Breast epithelium (tissue), 4 donors: ENCODE measurements at regions not wholly inside any gene's neighbourhood (a gene's known extent, or its start where the extent isn't known, plus 50 kb on each side); places are given as distances from the start of the nearest gene placed in this dataset.

Experiments
- DNase-seq, 2 donors: peaks; one replicate each; pipeline ENCODE4 v3.0.0-alpha.2; 2019; ENCODE audit warnings: low spot score in 2 of 2
- H3K27ac ChIP-seq, 2 donors: fragments of 200-600 bp; sonication (generic) in 1 of 2; one replicate each; pipeline ENCODE4 v1.5.1; 2016 to 2019; ENCODE audit warnings: mild to moderate bottlenecking in 1 of 2
- H3K27me3 ChIP-seq, 2 donors: fragments of 200-600 bp; sonication (generic) in 1 of 2; one replicate each; pipeline versions ENCODE4 v1.5.1 to v1.6.0; 2017 to 2019; ENCODE audit warnings: control low read depth in 1 of 2, mild to moderate bottlenecking in 1 of 2
- H3K36me3 ChIP-seq: fragments of 200-600 bp; one replicate; pipeline ENCODE4 v1.5.1; 2019
- H3K4me1 ChIP-seq, 2 donors: fragments of 200-600 bp; sonication (generic); one replicate each; pipeline ENCODE4 v1.5.1; 2016 to 2019; ENCODE audit warnings: control low read depth in 1 of 2
- H3K4me3 ChIP-seq, 3 donors: fragments of 200-600 bp; sonication (generic); 1 replicate in 2 of 3; 2 replicates in 1 of 3; pipeline ENCODE4 v1.5.1; 2016 to 2019; ENCODE audit warnings: mild to moderate bottlenecking in 3 of 3, moderate library complexity in 2 of 3
- H3K9me3 ChIP-seq, 2 donors: fragments of 200-600 bp; sonication (generic) in 1 of 2; one replicate each; pipeline ENCODE4 v1.5.1; 2016 to 2019; ENCODE audit warnings: control low read depth in 1 of 2
- POLR2A ChIP-seq: fragments of 450-650 bp; IDR thresholded peaks from one replicate; pipeline ENCODE4 v1.6.1; 2016; ENCODE audit warnings: antibody characterized with exemption, mild to moderate bottlenecking, moderate library complexity
- POLR2AphosphoS5 ChIP-seq, 3 donors: sonication (generic); formaldehyde crosslinking; IDR thresholded peaks; one replicate each; pipeline ENCODE4 v1.6.1; 2017; ENCODE audit warnings: antibody characterized with exemption in 3 of 3
- intact Hi-C: fragments of 100-400 bp; cut with DNase I; formaldehyde crosslinking; loops from one replicate; pipeline ENCODE4 v1.15.1; 2023; ENCODE audit warnings: low total_unique reads
- TF ChIP-seq, protein P1 (sequence below), 3 donors: fragments of 450-650 bp; IDR thresholded peaks; one replicate each; pipeline ENCODE4 v1.5.1; 2016 to 2017; ENCODE audit warnings: antibody characterized with exemption in 3 of 3, mild to moderate bottlenecking in 3 of 3, moderate library complexity in 3 of 3

DNA sequence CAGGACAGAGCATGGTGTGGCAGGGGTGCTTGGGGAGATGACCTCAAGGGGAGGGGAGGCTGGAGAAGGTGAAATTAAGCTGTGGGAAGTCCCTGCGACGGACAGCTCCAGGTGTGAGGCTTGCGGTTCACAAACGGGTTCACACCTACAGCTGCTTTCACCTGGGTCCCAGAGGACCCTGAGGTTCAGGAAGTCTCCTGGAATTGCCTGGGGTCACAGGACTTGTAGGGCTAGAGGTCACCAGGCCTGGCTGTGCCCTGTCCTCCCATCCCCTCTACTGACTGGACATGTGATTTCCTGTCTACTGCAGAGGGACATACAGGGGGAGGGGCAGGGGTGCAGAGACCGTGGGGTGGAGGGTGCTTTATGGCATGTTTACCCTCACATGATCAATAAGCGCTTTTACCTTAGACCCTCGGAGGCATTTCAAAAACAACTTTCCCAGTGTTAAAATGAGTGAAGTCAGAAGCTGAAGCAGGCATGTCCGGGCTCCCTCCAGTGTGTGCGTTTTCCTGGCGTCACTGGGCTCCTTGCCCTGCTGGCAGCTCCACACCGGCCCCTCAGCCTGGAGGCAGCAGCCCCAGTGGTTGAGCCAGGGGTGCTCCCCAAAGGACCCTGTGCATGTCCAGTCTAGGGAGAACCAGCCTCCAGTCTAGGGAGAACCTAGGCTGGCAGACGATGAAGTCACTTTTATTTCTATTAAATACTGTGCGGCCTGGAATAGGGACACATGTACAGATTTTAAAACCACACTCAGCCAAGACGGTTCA lies 66.6 kb upstream of the IGFBP3 start:
- Histone ChIP-seq H3K4me3 (no peak overlapping the region), H3K36me3 (no peaks in the 10 kb centered on the region), H3K4me1 (peaks cover 0 to 8% of the 10 kb centered on the region in 2 donors), H3K27ac (no peak overlapping the region), H3K9me3 (no peaks in the 10 kb centered on the region), H3K27me3 (no peaks in the 10 kb centered on the region)
- intact Hi-C loops: no loop called here
- no peak for DNase-seq
- TF ChIP-seq, protein P1, sequence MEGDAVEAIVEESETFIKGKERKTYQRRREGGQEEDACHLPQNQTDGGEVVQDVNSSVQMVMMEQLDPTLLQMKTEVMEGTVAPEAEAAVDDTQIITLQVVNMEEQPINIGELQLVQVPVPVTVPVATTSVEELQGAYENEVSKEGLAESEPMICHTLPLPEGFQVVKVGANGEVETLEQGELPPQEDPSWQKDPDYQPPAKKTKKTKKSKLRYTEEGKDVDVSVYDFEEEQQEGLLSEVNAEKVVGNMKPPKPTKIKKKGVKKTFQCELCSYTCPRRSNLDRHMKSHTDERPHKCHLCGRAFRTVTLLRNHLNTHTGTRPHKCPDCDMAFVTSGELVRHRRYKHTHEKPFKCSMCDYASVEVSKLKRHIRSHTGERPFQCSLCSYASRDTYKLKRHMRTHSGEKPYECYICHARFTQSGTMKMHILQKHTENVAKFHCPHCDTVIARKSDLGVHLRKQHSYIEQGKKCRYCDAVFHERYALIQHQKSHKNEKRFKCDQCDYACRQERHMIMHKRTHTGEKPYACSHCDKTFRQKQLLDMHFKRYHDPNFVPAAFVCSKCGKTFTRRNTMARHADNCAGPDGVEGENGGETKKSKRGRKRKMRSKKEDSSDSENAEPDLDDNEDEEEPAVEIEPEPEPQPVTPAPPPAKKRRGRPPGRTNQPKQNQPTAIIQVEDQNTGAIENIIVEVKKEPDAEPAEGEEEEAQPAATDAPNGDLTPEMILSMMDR (IDR thresholded peaks at IDR 0.05): no peak
- no peak for TF ChIP-seq POLR2A

DNA sequence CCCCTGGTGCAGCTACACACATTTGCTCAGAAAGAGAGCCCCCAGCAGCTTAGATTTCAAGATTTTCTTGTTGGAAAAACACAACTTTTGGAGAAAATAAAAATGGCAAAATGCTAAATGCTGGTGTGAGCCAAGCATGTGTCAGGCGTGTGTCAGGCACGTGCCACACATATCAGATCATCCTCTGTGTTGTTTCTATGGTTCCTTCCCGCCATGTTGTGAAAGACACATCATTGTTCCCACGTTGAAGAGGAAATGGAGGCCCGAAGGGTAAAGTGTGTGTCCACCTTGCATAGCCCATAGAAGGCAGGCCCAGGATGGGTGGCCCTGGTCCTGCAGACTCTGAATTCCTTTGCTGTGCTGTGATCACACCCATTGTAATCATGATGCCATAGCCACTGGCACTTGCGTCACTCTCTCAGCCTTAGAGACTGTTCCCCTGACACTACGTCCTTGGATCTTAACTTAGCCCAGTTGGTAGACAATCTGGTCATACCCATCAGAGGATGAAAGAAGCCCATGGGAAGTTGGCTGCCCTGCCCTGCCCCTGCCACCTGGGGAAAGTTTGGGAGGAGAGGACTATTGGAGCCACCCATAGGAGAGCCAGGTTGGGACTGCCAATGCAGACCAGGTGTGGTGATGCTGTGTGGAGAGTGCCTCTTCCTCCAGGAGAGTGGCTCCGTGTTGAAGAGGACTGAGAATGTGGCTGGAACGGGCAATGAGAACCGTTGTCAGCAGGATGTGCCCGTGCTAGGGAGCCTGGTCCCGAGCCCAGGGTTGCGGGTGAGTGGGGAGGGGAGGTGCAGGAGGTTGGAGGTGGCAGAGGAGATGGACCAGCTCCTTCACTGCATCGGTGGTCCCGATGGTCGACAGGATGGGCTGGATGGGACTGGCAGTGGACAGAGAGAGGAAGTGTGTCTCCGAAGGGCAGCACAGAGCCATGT lies 65.6 kb upstream of the IGFBP3 start:
- intact Hi-C loops: no loop called here
- TF ChIP-seq POLR2A (no peak), POLR2AphosphoS5 (IDR thresholded peaks at IDR 0.05) (no peak)
- TF ChIP-seq, protein P1 (IDR thresholded peaks at IDR 0.05): no peak
- peaks cover 0 to 2% of the 10 kb centered on the region in 2 donors for H3K9me3 ChIP-seq
- no peaks in the 10 kb centered on the region for H3K27me3 ChIP-seq
- no peak overlapping the region for H3K27ac ChIP-seq
- no peaks in the 10 kb centered on the region for H3K36me3 ChIP-seq
- DNase-seq: no peak
- no peak overlapping the region for H3K4me3 ChIP-seq
- H3K4me1 ChIP-seq: peaks cover 0 to 8% of the 10 kb centered on the region in 2 donors

DNA sequence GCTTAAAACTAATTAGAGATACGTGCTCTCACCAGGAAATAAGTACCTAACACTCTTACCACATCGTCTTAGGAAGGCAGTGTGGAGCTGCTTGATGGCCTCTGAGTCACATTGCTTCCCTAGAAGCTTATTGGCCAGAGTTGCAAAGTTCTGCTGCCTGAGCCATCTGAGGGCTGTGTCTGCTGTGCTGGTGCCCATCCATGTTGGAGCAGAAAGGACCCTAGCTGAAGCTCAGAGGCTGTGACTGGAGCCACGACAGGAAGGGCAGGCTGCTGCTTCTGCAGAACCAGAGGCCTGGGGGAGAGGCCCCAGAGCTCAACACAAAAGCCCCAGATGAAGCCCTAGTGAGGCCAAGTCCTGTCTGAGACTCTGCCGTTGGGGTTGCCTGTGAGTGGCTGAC lies 64.8 kb upstream of the IGFBP3 start:
- DNase-seq: no peak
- Histone ChIP-seq H3K4me3 (no peak overlapping the region), H3K4me1 (peaks cover 0 to 8% of the 10 kb centered on the region in 2 donors), H3K36me3 (no peaks in the 10 kb centered on the region), H3K27me3 (no peaks in the 10 kb centered on the region), H3K9me3 (peaks cover 0 to 2% of the 10 kb centered on the region in 2 donors), H3K27ac (no peak overlapping the region)
- no peak for TF ChIP-seq POLR2A
- TF ChIP-seq POLR2AphosphoS5 (IDR thresholded peaks at IDR 0.05): no peak
- TF ChIP-seq, protein P1 (IDR thresholded peaks at IDR 0.05): no peak
- intact Hi-C loops: no loop called here

DNA sequence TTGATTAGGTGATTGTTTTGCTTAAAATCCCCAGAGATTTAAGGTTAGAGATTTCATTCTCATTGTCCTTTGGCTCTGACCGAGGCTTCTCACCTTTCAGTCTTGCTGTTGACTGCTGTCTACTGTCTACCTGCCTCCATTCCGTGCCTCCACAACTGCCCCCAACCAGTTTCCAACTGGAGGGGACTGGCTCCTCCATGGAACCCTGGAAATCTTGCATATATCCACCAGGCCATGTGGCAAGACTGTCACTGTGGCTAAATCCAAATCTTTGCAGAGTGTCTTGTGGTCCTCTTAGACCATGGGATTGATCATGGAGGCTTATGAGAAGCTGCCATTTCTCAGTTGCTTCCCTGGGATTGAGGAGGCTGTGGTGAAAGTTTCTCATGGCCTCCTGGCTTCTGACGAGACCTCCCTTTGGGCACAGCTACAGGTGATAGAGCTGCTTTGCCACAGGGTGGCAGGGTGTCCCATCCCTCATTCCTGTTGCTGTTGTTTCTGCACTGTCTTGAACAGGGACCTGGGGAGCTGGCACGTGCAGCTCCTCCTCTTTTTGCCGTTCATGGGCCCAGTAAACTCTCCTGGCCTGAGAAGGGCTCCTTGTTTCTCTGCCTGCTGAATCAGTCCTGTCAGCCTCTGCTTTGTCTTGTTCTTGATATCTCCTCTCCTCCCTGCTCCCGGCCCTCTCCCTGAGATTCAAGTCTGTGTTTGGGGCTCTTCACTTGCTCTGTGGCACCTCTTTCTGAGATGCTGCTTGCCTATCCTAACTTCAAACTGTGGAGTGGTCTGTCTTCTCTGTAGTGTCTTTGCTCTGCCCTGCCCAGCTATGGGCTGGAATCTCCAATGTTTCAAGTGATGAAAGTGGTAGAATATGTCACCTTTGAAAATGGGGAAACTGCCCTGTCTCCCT lies 63.6 kb upstream of the IGFBP3 start:
- intact Hi-C loops: no loop called here
- TF ChIP-seq POLR2A (no peak), POLR2AphosphoS5 (IDR thresholded peaks at IDR 0.05) (no peak)
- TF ChIP-seq, protein P1 (IDR thresholded peaks at IDR 0.05): no peak
- Histone ChIP-seq H3K27ac (no peak overlapping the region), H3K4me3 (no peak overlapping the region), H3K9me3 (peaks cover 0 to 2% of the 10 kb centered on the region in 2 donors), H3K4me1 (peaks cover 0 to 8% of the 10 kb centered on the region in 2 donors), H3K27me3 (no peaks in the 10 kb centered on the region), H3K36me3 (no peaks in the 10 kb centered on the region)
- DNase-seq: no peak
